Dendritic cell treated with granulocyte-macrophage colony-stimulating factor and Interleukin-4, amounts not matched to agents 40 ng/mL and 50 ng/mL, for 4 days (primary cell): ENCODE measurements at regions not wholly inside any gene's neighbourhood (a gene's known extent, or its start where the extent isn't known, plus 50 kb on each side); places are given as distances from the start of the nearest gene placed in this dataset.
"Not testable (repeated sequence)": the region's sequence is repeated elsewhere in the genome, so short reads cannot be mapped to it uniquely, and the experiment has no call there.

Experiments
- H3K27ac Mint-ChIP-seq: one replicate; pipeline ENCODE4 v1.8.0; 2022; ENCODE audit warnings: mild to moderate bottlenecking, mixed read lengths
- H3K27me3 Mint-ChIP-seq: one replicate; pipeline ENCODE4 v1.8.0; 2022; ENCODE audit warnings: mild to moderate bottlenecking, mixed read lengths
- H3K36me3 Mint-ChIP-seq: one replicate; pipeline ENCODE4 v1.8.0; 2022; ENCODE audit warnings: low read depth, mixed read lengths
- H3K4me1 Mint-ChIP-seq: one replicate; pipeline ENCODE4 v1.8.0; 2022; ENCODE audit warnings: low read depth, mixed read lengths
- H3K4me3 Mint-ChIP-seq: one replicate; pipeline ENCODE4 v1.8.0; 2022; ENCODE audit warnings: mild to moderate bottlenecking, moderate library complexity, mixed read lengths
- H3K9me3 Mint-ChIP-seq: one replicate; pipeline ENCODE4 v1.8.0; 2022; ENCODE audit warnings: mixed read lengths
- intact Hi-C: fragments of 100-400 bp; cut with micrococcal nuclease; formaldehyde crosslinking; loops from one replicate; pipeline ENCODE4 v1.15.0; 2022

- H3K27ac Mint-ChIP-seq, H3K4me3 Mint-ChIP-seq, H3K9me3 Mint-ChIP-seq, H3K36me3 Mint-ChIP-seq, H3K4me1 Mint-ChIP-seq: not testable (repeated sequence)
- intact Hi-C loops, result loop anchor here (10.0 kb wide), 1 partner anchor 457 kb away; no protein-coding TSS in a partner anchor
- H3K27me3 Mint-ChIP-seq, result peaks cover 11% of the 10 kb centered on the region
Measured at GRCh38 chr15:60181957-60182356, 177.8 kb downstream of the FOXB1 start.

- H3K4me1 Mint-ChIP-seq, result no peaks in the 10 kb centered on the region
- intact Hi-C loops, result loop anchor here (10.0 kb wide), 1 partner anchor 459 kb away; no protein-coding TSS in a partner anchor
- no peak overlapping the region for H3K4me3 Mint-ChIP-seq
- H3K27ac Mint-ChIP-seq, result no peak overlapping the region
- H3K9me3 Mint-ChIP-seq, result no peaks in the 10 kb centered on the region
- H3K36me3 Mint-ChIP-seq, result no peaks in the 10 kb centered on the region
- peaks cover 9% of the 10 kb centered on the region for H3K27me3 Mint-ChIP-seq
Measured at GRCh38 chr15:60183366-60183765, 179.3 kb downstream of the FOXB1 start.

DNA sequence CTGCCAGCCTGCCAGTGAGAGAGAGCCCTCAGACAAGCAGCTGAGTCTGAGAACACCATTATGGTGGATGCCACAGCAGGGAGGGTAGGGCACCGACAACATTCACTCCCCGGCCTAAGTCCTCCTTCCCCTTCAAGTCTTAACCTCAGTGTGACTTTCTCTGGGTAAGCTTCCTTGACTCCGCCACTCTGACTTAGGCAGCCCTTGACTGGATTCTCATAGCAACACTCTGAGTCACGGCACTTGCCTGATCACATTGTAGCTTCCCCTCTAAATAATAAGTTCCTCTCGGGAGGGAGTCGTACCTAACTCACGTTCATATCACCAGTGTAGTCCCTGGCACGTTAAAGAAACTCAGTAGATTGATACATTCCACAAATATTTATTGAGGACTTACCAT, 180.5 kb downstream of the FOXB1 start:
- intact Hi-C loops, result loop anchor here (10.0 kb wide), 1 partner anchor 460 kb away; no protein-coding TSS in a partner anchor
- Mint-ChIP-seq H3K9me3 (no peaks in the 10 kb centered on the region), H3K27ac (no peak overlapping the region), H3K27me3 (peaks cover 9% of the 10 kb centered on the region), H3K4me3 (no peak overlapping the region), H3K36me3 (no peaks in the 10 kb centered on the region), H3K4me1 (no peaks in the 10 kb centered on the region)

GRCh38 chr15:60191016-60191415, 186.9 kb downstream of the FOXB1 start:
- Mint-ChIP-seq H3K27me3 (peaks cover 5% of the 10 kb centered on the region), H3K4me3 (no peak overlapping the region), H3K27ac (no peak overlapping the region), H3K36me3 (no peaks in the 10 kb centered on the region), H3K4me1 (peaks cover 6% of the 10 kb centered on the region), H3K9me3 (no peaks in the 10 kb centered on the region)
- intact Hi-C loops, result no loop called here

GRCh38 chr15:60191821-60192220, 187.7 kb downstream of the FOXB1 start:
- no peak overlapping the region for H3K27ac Mint-ChIP-seq
- intact Hi-C loops, result no loop called here
- peaks cover 6% of the 10 kb centered on the region for H3K4me1 Mint-ChIP-seq
- H3K4me3 Mint-ChIP-seq, result no peak overlapping the region
- peaks cover 7% of the 10 kb centered on the region for H3K27me3 Mint-ChIP-seq
- no peaks in the 10 kb centered on the region for H3K36me3 Mint-ChIP-seq
- H3K9me3 Mint-ChIP-seq, result no peaks in the 10 kb centered on the region

GRCh38 chr15:60195611-60196010, 191.5 kb downstream of the FOXB1 start:
- Mint-ChIP-seq H3K9me3 (no peaks in the 10 kb centered on the region), H3K36me3 (no peaks in the 10 kb centered on the region), H3K4me3 (no peak overlapping the region), H3K27ac (no peak overlapping the region), H3K4me1 (peaks cover 6% of the 10 kb centered on the region), H3K27me3 (peaks cover 13% of the 10 kb centered on the region)
- intact Hi-C loops, result no loop called here

DNA sequence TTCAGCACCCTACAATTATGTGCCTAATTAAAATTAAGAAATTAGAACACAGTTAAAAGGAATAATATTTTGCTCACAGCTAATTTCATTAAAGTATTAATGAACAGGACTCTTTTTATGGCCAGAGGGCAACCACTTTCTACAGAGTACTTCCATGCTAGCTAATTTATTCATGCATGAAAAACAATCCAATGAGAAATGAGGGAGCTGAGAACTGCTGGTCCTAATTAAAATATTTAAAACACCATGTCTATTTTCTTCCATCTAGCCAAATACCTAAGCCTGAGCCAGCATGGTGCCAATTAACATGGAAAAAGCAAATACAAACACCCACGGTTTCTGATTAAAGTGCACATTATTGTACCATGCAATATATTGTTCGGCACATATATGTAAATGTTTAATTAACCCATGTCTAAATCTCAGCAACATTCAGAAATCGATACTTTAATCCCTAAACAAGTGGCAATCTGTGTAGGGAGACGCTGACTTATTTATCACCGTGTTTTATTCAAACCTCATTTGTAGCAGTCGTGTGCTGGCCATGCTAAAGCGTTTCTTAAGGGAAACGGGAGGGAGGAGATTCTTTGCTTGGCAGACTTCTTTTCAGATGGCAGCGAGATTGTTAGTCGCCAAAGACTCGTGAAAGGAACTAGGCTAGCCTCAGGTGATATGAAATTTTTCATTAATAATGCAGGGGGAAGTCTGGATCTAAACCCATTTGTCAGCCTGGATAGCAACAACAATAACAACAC, 193.5 kb downstream of the ANXA2 start:
- no peak overlapping the region for H3K27ac Mint-ChIP-seq
- H3K4me1 Mint-ChIP-seq, result no peaks in the 10 kb centered on the region
- H3K4me3 Mint-ChIP-seq, result no peak overlapping the region
- H3K9me3 Mint-ChIP-seq, result no peaks in the 10 kb centered on the region
- H3K36me3 Mint-ChIP-seq, result no peaks in the 10 kb centered on the region
- intact Hi-C loops, result no loop called here
- peaks cover 14% of the 10 kb centered on the region for H3K27me3 Mint-ChIP-seq

DNA sequence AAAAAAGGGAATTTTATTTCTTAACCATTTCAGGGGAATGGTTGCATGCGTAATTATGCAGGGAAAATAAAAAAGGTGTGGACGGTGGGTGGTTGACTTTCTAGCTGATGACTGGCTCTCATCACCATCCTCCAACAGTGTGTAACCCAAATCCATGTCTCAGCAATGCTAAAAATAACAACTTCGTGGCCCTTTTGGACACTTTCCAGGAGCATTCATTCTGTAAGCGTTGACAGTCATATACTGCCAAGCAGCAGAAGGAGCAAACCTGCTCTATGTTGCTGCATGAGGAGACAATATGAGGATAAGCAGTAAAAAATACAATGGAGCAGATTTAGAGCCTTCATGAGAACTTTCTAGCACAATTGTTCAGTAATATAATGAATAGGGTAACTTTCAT, 189.1 kb downstream of the ANXA2 start:
- H3K9me3 Mint-ChIP-seq, result no peaks in the 10 kb centered on the region
- H3K36me3 Mint-ChIP-seq, result no peaks in the 10 kb centered on the region
- no peak overlapping the region for H3K4me3 Mint-ChIP-seq
- no peak overlapping the region for H3K27ac Mint-ChIP-seq
- no peaks in the 10 kb centered on the region for H3K4me1 Mint-ChIP-seq
- peaks cover 11% of the 10 kb centered on the region for H3K27me3 Mint-ChIP-seq
- intact Hi-C loops, result no loop called here

DNA sequence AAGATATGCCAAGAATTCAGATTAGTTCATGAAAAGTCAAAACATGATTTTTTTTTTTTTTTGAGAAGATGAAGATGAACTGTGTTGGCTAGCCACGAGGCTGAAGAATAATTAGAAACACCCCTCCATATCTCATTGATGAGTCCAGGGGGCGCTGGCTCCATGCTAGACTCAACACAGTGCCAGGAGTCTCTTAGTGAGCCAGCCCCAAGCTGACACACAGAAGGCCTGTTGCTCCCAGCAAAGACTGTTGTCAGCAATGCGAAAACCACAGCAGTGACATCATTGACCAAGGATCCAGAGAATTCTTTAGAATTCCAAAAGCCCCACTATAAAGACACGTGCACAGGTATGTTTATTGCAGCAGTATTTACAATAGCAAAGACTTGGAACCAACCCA, 185.2 kb downstream of the ANXA2 start:
- intact Hi-C loops, result no loop called here
- Mint-ChIP-seq H3K4me3 (no peak overlapping the region), H3K27ac (no peak overlapping the region), H3K4me1 (no peaks in the 10 kb centered on the region), H3K9me3 (no peaks in the 10 kb centered on the region), H3K27me3 (peaks cover 4% of the 10 kb centered on the region), H3K36me3 (no peaks in the 10 kb centered on the region)

DNA sequence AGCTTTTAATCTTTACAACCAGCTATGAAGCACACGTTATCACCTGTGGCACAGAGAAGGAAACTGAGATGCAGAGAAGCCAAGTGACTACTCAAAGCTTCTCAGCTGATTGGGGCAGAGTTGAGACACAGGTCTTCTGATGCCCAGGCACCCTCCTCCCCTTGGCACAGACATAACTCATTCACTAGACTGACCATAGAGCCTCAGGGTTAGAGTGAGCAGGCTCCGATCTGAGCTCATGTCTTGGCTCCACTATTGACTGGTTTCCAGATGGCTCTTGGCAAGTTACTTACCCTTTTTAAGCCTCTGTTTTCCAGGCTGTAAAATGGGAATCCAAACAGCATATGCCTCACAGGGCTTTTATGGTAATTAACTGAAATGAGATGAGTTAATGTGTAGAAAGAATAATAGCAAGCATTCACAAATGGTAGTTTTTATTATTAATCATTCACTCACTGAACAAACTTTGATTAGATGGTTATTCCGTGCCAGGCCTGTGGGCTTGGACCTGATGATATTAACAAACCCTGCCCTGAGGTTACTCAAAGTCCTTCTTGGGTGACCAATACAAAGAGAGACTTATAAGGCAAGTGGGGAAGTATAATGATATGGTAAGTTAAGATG, 184.3 kb downstream of the ANXA2 start:
- Mint-ChIP-seq H3K4me3 (no peak overlapping the region), H3K9me3 (no peaks in the 10 kb centered on the region), H3K36me3 (no peaks in the 10 kb centered on the region), H3K27me3 (peaks cover 4% of the 10 kb centered on the region), H3K4me1 (no peaks in the 10 kb centered on the region), H3K27ac (no peak overlapping the region)
- intact Hi-C loops, result no loop called here

DNA sequence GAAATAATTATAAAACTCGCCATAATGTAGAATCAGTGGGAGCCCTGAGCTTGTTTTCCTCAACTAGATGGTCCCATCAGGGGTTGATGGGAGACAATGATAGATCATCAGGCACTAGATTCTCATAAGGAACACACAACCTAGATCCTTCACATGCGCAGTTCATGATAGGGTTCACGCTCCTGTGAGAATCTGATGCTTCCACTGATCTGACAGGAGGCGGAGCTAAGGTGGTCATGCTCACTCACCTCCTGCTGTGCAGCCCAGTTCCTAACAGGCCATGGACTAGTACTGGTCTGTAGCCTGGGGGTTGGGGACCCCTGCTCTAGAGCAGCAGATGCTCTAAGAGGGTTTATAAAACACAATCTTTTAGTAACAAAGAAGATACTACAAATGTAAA, 183.6 kb downstream of the ANXA2 start:
- no peak overlapping the region for H3K4me3 Mint-ChIP-seq
- peaks cover 3% of the 10 kb centered on the region for H3K27me3 Mint-ChIP-seq

GRCh38 chr15:60215225-60215963, 182.4 kb downstream of the ANXA2 start:
- H3K27me3 Mint-ChIP-seq, result no peaks in the 10 kb centered on the region
- no peak overlapping the region for H3K4me3 Mint-ChIP-seq
- H3K36me3 Mint-ChIP-seq, result no peaks in the 10 kb centered on the region
- no peaks in the 10 kb centered on the region for H3K9me3 Mint-ChIP-seq
- intact Hi-C loops, result no loop called here
- no peak overlapping the region for H3K27ac Mint-ChIP-seq
- no peaks in the 10 kb centered on the region for H3K4me1 Mint-ChIP-seq

More for the DNA sequence above, 183.6 kb downstream of the ANXA2 start:
- intact Hi-C loops, result no loop called here
- Mint-ChIP-seq H3K9me3 (no peaks in the 10 kb centered on the region), H3K27ac (no peak overlapping the region), H3K36me3 (no peaks in the 10 kb centered on the region), H3K4me1 (no peaks in the 10 kb centered on the region)

GRCh38 chr15:60217161-60217560, 180.6 kb downstream of the ANXA2 start:
- intact Hi-C loops, result no loop called here
- H3K27me3 Mint-ChIP-seq, result no peaks in the 10 kb centered on the region
- H3K27ac Mint-ChIP-seq, result no peak overlapping the region

DNA sequence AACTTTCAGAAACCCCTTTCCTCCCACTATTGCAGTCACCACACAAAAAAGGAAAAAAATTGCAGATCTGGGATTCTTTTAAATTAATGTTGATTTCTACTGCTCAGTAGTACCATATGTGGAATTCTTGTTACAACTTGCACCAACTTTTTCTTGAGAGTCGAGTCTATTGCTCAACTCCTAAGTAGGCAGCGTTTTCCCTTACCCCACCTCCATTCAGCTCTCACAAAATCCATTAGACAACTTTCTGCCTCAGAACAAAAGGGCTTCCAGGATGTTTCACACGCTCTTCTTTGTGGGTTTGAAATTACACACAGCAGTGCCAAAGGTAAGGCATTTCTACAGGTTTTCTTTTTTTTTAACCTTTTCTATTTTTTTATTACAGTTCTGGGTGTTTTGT, 179.5 kb downstream of the ANXA2 start:
- intact Hi-C loops, result no loop called here
- H3K9me3 Mint-ChIP-seq, result no peaks in the 10 kb centered on the region
- no peaks in the 10 kb centered on the region for H3K27me3 Mint-ChIP-seq
- H3K36me3 Mint-ChIP-seq, result no peaks in the 10 kb centered on the region
- H3K4me1 Mint-ChIP-seq, result no peaks in the 10 kb centered on the region
- no peak overlapping the region for H3K4me3 Mint-ChIP-seq
- no peak overlapping the region for H3K27ac Mint-ChIP-seq

More at GRCh38 chr15:60217161-60217560, 180.6 kb downstream of the ANXA2 start:
- H3K36me3 Mint-ChIP-seq, result no peaks in the 10 kb centered on the region
- no peak overlapping the region for H3K4me3 Mint-ChIP-seq
- H3K4me1 Mint-ChIP-seq, result no peaks in the 10 kb centered on the region
- H3K9me3 Mint-ChIP-seq, result no peaks in the 10 kb centered on the region
